Panc1 (cell line): ENCODE measurements at regions not wholly inside any gene's neighbourhood (a gene's known extent, or its start where the extent isn't known, plus 50 kb on each side); places are given as distances from the start of the nearest gene placed in this dataset.
"Not testable (repeated sequence)": the region's sequence is repeated elsewhere in the genome, so short reads cannot be mapped to it uniquely, and the experiment has no call there.

Source experiments
- ATAC-seq: fragments of 200-7000 bp; cut with Tn5 transposase; 2 replicates; pipeline ENCODE4 v1.9.1; 2020; ENCODE audit warnings: mild to moderate bottlenecking, moderate library complexity
- BruUV-seq: library from RNA; stranded (reverse); fragments of 400-500 nt; replicated peaks from 2 replicates; lab custom pipeline; 2021; lab: Mats Ljungman, UMichigan
- CTCF ChIA-PET: fragments of 300-600 bp; sonication (Branson Sonifier 250); formaldehyde crosslinking; loops from one replicate; lab custom pipeline; 2022; ENCODE audit warnings: antibody characterized with exemption; lab: Charles Lee
- POLR2A ChIA-PET: fragments of 300-600 bp; sonication (Branson Sonifier 250); formaldehyde crosslinking; loops from one replicate; lab custom pipeline; 2022; ENCODE audit warnings: antibody characterized with exemption; lab: Charles Lee
- DNase-seq: peaks from one replicate; pipeline ENCODE4 v3.0.0-alpha.2; 2010; ENCODE audit warnings: low read depth, low spot score
- H3K27ac ChIP-seq: 2 replicates; pipeline ENCODE4 v1.5.1; 2011; ENCODE audit warnings: mild to moderate bottlenecking, low read length, inconsistent platforms
- H3K27me3 ChIP-seq: fragments of 200-500 bp; sonication (Bioruptor generic); 2 replicates; pipeline ENCODE4 v1.6.0; 2014; ENCODE audit warnings: low read length, inconsistent platforms; ENCODE audit not compliant: control insufficient read depth, insufficient read depth
- H3K36me3 ChIP-seq: fragments of 200-500 bp; sonication (Bioruptor generic); 2 replicates; pipeline ENCODE4 v1.5.1; 2014; ENCODE audit warnings: inconsistent platforms, mild to moderate bottlenecking, low read length, moderate library complexity; ENCODE audit not compliant: control insufficient read depth, insufficient read depth
- H3K4me1 ChIP-seq: 2 replicates; pipeline ENCODE4 v1.5.1; 2011; ENCODE audit warnings: inconsistent platforms, mild to moderate bottlenecking, low read length, moderate library complexity; ENCODE audit not compliant: control insufficient read depth, insufficient read depth
- H3K4me3 ChIP-seq, 2 experiments: 2 replicates each; pipeline ENCODE4 v1.5.1; 2011 to 2012; ENCODE audit warnings: low read depth in 2 of 2, low read length in 2 of 2, mild to moderate bottlenecking in 2 of 2, inconsistent platforms in 1 of 2, moderate library complexity in 1 of 2
- H3K9me3 ChIP-seq: fragments of 200-500 bp; sonication (Bioruptor generic); 2 replicates; pipeline ENCODE4 v1.5.1; 2014; ENCODE audit warnings: low read depth, mild to moderate bottlenecking, inconsistent platforms, low read length, moderate library complexity; ENCODE audit not compliant: control insufficient read depth, insufficient read depth
- POLR2AphosphoS5 ChIP-seq: IDR thresholded peaks from 2 replicates; pipeline ENCODE4 v1.6.1; 2012; ENCODE audit warnings: mild to moderate bottlenecking, low read depth, low read length, moderate library complexity
- SIN3A ChIP-seq: IDR thresholded peaks from 2 replicates; pipeline ENCODE4 v1.6.1; 2012; ENCODE audit warnings: low read depth, mild to moderate bottlenecking, low read length, moderate library complexity, borderline replicate concordance; ENCODE audit not compliant: insufficient read depth
- TCF7L2 ChIP-seq: IDR thresholded peaks from 2 replicates; pipeline ENCODE4 v1.6.1; 2011; ENCODE audit warnings: mild to moderate bottlenecking, low read depth, low read length, inconsistent platforms
- in situ Hi-C: cut with HindIII; loops from 2 replicates; pipeline ENCODE4 v1.10.0; 2016; ENCODE audit warnings: low sequenced_read_pairs, low pct_unique_long_range_greater_than_20kb
- intact Hi-C: fragments of 100-400 bp; cut with micrococcal nuclease; formaldehyde crosslinking; loops from one replicate; pipeline ENCODE4 v1.10.0; 2022; ENCODE audit not compliant: unreplicated experiment
- TF ChIP-seq, protein P1 (sequence below): fragments of 450-650 bp; IDR thresholded peaks from 2 replicates; pipeline ENCODE4 v1.5.1; 2017; ENCODE audit warnings: mild to moderate bottlenecking
- TF ChIP-seq, protein P2 (sequence below), 2 experiments: IDR thresholded peaks; 2 replicates each; pipeline ENCODE4 v1.6.1; 2011 to 2012; ENCODE audit warnings: low read depth in 2 of 2, control low read depth in 1 of 2, low read length in 1 of 2, mild to moderate bottlenecking in 1 of 2, moderate library complexity in 1 of 2; ENCODE audit not compliant: insufficient read depth in 1 of 2

DNA sequence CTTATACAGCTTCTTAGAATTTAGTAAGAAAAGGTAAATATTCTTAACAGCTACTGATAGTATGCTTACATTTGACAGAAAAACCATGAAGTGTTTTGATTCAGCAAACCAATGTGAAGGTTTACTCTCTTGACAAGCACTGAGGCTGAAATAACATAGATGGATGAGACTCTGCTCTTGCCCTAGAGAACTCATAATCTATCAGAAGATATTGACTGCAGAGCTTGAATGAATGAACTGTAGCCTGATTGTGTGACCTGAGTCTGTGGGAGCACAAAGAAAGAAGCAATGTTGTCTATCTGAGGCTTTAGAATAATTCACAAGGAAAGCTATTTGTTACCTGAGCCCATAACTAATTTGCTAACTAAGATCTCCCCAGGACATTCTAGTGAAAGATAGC, 1235.3 kb downstream of the OLFM4 start:
- POLR2A ChIA-PET = no interaction called here
- DNase-seq = no peak
- Histone ChIP-seq H3K36me3 (no peaks in the 10 kb centered on the region), H3K27ac (no peak overlapping the region), H3K4me1 (no peaks in the 10 kb centered on the region), H3K27me3 (no peaks in the 10 kb centered on the region), H3K4me3 (no peak overlapping the region), H3K9me3 (no peaks in the 10 kb centered on the region)
- no TSS peak for BruUV-seq
- CTCF ChIA-PET = no interaction called here
- intact Hi-C loops (no loop called here), in situ Hi-C loops (no loop called here)
- TF ChIP-seq, protein P1, sequence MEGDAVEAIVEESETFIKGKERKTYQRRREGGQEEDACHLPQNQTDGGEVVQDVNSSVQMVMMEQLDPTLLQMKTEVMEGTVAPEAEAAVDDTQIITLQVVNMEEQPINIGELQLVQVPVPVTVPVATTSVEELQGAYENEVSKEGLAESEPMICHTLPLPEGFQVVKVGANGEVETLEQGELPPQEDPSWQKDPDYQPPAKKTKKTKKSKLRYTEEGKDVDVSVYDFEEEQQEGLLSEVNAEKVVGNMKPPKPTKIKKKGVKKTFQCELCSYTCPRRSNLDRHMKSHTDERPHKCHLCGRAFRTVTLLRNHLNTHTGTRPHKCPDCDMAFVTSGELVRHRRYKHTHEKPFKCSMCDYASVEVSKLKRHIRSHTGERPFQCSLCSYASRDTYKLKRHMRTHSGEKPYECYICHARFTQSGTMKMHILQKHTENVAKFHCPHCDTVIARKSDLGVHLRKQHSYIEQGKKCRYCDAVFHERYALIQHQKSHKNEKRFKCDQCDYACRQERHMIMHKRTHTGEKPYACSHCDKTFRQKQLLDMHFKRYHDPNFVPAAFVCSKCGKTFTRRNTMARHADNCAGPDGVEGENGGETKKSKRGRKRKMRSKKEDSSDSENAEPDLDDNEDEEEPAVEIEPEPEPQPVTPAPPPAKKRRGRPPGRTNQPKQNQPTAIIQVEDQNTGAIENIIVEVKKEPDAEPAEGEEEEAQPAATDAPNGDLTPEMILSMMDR = no peak
- no peak for TF ChIP-seq POLR2AphosphoS5
- no peak for ATAC-seq

DNA sequence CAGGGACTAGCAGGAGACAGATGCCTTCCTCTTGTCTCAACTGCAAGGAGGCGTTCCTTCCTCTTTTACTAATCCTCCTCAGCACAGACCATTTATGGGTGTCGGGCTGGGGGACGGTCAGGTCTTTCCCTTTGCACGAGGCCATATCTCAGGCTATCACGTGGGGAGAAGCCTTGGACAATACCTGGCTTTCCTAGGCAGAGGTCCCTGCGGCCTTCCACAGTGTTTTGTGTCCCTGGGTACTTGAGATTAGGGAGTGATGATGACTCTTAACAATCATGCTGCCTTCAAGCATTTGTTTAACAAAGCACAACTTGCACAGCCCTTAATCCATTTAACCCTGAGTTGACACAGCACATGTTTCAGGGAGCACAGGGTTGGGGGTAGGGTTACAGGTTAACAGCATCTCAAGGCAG, 1238.6 kb downstream of the OLFM4 start:
- H3K9me3 ChIP-seq, ATAC-seq, BruUV-seq, H3K4me1 ChIP-seq, H3K36me3 ChIP-seq, H3K4me3 ChIP-seq, DNase-seq, H3K27me3 ChIP-seq, in situ Hi-C loops, H3K27ac ChIP-seq, CTCF ChIA-PET, intact Hi-C loops, POLR2A ChIA-PET: not testable (repeated sequence)

DNA sequence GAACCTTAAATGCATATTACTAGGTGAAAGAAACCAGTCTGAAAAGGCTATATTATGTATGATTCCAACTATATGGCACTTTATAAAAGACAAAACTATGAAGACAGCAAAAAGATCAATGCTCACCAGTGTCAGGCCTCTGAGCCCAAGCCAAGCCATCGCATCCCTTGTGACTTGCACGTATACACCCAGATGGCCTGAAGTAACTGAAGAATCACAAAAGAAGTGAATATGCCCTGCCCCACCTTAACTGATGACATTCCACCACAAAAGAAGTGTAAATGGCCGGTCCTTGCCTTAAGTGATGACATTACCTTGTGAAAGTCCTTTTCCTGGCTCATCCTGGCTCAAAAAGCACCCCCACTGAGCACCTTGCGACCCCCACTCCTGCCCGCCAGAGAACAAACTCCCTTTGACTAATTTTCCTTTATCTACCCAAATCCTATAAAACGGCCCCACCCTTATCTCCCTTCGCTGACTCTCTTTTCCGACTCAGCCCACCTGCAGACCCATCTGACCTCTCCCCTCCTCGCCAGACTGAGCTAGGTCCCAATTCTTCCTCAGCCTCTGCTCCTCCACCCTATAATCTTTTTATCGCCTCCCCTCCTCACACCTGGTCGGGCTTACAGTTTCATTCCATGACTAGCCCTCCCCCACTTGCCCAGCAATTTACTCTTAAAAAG, 1239.5 kb downstream of the OLFM4 start:
- intact Hi-C loops, H3K36me3 ChIP-seq, BruUV-seq, in situ Hi-C loops, H3K4me3 ChIP-seq, H3K27me3 ChIP-seq, ATAC-seq, CTCF ChIA-PET, POLR2A ChIA-PET, H3K4me1 ChIP-seq, H3K9me3 ChIP-seq, H3K27ac ChIP-seq, DNase-seq: not testable (repeated sequence)

DNA sequence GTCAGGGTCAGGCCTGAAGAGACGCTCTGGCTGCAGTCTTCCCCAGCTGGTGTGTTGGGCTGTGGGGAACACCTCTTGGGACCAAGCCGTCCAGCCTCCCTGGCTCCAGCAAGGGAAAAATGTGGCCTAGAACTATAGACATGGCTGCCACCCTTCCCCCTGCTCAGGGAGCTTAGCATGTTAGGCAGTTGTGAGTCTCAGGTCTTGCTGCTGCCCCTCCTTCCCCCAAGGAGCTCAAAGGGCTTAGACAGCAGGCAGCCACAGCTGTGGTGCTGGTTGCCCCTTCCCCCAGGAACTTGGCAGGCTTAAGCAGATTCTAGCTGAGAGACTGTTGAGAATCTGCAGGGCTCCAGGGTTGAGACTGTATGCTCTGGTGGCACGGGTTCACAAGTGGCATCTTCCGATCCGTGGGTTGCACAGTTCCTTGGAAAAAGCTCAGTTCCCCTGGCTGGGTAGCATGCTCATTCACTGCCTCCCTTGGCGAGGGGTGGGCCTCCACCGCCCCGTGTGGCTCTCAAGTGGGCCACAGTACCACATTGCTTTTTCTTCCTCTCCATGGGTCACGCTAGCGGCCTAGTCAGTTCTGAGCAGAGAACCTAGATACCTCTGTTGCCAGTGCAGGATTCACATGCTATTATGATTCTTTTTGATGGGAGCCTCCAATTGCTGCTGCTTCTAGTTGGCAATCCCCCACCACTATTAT, 1258.6 kb downstream of the OLFM4 start:
- Histone ChIP-seq H3K9me3 (no peaks in the 10 kb centered on the region), H3K27me3 (no peaks in the 10 kb centered on the region), H3K36me3 (no peaks in the 10 kb centered on the region), H3K27ac (no peak overlapping the region), H3K4me3 (no peak overlapping the region), H3K4me1 (no peaks in the 10 kb centered on the region)
- ChIA-PET CTCF (no interaction called here), POLR2A (no interaction called here)
- ATAC-seq = no peak
- no TSS peak for BruUV-seq
- DNase-seq = no peak
- intact Hi-C loops (no loop called here), in situ Hi-C loops (no loop called here)
- TF ChIP-seq, protein P1 = no peak
- TF ChIP-seq TCF7L2 (no peak), SIN3A (no peak), POLR2AphosphoS5 (no peak)
- TF ChIP-seq, protein P2, sequence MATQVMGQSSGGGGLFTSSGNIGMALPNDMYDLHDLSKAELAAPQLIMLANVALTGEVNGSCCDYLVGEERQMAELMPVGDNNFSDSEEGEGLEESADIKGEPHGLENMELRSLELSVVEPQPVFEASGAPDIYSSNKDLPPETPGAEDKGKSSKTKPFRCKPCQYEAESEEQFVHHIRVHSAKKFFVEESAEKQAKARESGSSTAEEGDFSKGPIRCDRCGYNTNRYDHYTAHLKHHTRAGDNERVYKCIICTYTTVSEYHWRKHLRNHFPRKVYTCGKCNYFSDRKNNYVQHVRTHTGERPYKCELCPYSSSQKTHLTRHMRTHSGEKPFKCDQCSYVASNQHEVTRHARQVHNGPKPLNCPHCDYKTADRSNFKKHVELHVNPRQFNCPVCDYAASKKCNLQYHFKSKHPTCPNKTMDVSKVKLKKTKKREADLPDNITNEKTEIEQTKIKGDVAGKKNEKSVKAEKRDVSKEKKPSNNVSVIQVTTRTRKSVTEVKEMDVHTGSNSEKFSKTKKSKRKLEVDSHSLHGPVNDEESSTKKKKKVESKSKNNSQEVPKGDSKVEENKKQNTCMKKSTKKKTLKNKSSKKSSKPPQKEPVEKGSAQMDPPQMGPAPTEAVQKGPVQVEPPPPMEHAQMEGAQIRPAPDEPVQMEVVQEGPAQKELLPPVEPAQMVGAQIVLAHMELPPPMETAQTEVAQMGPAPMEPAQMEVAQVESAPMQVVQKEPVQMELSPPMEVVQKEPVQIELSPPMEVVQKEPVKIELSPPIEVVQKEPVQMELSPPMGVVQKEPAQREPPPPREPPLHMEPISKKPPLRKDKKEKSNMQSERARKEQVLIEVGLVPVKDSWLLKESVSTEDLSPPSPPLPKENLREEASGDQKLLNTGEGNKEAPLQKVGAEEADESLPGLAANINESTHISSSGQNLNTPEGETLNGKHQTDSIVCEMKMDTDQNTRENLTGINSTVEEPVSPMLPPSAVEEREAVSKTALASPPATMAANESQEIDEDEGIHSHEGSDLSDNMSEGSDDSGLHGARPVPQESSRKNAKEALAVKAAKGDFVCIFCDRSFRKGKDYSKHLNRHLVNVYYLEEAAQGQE (IDR thresholded peaks at IDR 0.05; ENCODE audit: insufficient read depth in 1 of 2, low read depth in 2 of 2, low read length in 1 of 2) = no peak
